Hematopoietic multipotent progenitor cell treated with erythropoietin and hydrocortisone succinate and interleukin-3 and kit ligand, for 4 days (in vitro differentiated cells): ENCODE measurements at regions not wholly inside any gene's neighbourhood (a gene's known extent, or its start where the extent isn't known, plus 50 kb on each side); places are given as distances from the start of the nearest gene placed in this dataset.
A peak's percentile ranks its signal among the peaks of the same experiment; 100 is the strongest.

Experiments used
- DNase-seq: peaks from one replicate; pipeline ENCODE4 v3.0.0-alpha.2; 2015

GRCh38 chr15:31513178-31513577 lies 186.5 kb downstream of the KLF13 start:
- no peak for DNase-seq

GRCh38 chr15:31516440-31516839 lies 189.8 kb downstream of the KLF13 start:
- peak; percentile 95 for DNase-seq

DNA sequence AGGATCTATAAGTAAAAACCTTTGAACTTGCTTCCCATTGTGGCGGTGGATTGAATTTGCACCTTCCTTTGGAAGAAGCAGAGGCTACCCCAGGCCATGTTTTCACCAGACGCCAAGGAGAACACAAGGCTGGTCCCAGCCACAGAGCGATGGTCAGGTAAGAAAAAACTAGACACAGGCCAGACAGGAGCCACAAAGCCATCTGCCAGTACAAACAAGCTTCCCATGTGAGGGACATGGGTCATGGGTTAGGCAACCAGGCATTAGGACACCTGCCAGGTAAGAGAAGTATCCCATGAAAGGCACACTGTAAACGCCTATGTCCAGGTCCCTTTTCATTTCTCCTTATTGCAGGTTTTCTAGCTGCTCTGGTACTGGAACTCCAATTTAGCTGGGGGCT lies 190.2 kb downstream of the KLF13 start:
- DNase-seq: no peak

DNA sequence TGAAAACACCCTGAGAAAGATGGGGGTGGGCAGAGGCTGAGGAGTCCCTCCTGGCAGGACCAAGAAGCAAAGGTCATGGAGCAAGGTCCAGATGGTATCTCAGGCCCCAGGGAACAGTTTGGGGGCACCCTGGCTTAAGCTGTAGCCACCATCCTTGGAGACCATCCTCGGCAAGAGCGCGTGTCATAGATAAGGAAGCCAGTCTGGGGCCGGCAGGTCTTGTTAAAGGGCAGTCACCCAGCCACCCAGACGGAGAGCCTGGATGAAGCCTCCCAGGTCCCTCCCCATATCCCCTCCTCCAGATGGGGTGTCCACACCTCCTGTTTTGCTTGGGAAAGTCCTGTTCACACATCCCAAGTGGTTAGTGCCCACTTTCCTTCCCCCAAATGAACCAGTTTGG lies 191.1 kb downstream of the KLF13 start:
- no peak for DNase-seq

DNA sequence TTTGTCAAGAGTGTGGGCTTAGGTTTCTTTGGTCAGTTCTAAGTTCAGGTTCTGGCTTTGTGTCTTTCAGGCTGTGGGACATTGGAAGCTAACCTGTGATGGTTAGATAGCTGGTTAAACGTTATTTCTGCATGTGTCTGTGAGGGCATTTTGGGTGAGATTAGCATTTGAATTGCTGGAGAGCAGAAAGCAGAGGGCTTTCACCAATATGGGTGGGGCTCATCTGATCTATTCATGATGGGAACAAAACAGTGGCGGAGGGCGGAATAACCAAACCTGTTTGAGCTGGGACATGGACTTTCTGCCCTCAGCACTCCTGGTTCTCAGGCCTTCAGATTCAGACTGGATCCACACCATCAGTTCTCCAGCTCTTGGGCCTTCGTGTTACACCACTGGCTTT lies 195.4 kb downstream of the KLF13 start:
- peak; percentile 64 for DNase-seq

GRCh38 chr15:31523027-31523654 lies 196.5 kb downstream of the KLF13 start:
- no peak for DNase-seq

GRCh38 chr15:31523655-31524049 lies 197.0 kb downstream of the KLF13 start:
- DNase-seq: no peak

DNA sequence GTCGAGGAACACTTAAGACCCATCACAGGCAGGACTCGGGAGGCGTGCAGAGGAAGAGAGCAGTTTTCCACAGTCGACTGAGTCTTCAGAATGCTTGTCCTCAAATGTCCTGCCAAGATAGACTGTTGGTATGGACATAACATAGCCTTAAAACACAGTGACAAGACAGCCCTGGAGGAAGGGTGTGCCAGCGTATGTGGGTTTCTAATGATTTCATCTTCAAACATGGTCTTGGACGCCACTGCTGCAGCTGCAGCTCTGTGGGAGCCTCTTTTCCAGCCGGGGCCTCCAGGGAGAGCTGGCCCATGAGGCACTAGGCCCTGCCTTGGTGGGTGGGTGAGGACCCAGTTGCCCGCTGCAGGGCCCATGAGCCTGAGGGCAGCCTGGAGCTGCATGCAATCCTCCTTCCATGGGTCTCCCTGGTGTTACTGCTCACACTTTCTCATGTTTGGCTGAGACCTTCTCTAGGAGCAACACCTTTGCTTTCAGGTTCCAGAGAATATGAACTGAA lies 198.6 kb downstream of the KLF13 start:
- peak; percentile 9 for DNase-seq

DNA sequence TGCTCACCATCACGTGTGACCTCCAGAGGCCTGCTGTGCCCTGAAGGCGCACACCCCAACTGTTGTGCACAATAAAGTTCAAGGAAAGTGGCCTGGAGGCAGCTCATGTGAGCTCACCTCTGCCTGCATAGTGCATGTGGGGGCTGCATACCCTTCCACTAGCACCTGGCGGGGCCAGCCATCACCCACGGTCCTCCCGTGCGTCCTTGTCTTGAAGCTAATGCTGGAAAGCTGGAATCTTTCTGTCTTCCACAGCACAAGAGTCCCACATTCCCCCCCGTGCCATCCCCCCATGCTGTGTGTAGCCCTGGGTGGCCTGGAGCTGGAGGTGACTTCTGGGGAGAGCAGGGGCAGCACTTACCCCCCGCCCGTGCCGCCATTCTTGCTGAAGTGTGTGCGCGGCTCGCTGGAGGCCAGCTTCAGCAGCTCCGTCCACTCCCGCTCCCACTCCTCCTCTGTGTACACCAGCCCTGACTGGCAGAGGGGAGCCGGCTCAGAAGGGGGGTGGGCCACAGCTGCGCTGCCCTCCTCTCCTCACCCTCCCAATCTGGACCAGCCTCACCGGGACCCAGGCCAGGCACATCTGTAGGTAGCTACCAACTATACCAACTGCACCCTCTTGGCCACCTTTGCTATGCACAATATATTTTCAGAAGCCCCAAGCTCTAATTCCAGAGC lies 199.5 kb downstream of the KLF13 start:
- DNase-seq: no peak

GRCh38 chr15:31526916-31527690 lies 200.5 kb downstream of the KLF13 start:
- DNase-seq: no peak

- no peak for DNase-seq
Observed at GRCh38 chr15:31528846-31529245, 202.2 kb downstream of the KLF13 start.

DNA sequence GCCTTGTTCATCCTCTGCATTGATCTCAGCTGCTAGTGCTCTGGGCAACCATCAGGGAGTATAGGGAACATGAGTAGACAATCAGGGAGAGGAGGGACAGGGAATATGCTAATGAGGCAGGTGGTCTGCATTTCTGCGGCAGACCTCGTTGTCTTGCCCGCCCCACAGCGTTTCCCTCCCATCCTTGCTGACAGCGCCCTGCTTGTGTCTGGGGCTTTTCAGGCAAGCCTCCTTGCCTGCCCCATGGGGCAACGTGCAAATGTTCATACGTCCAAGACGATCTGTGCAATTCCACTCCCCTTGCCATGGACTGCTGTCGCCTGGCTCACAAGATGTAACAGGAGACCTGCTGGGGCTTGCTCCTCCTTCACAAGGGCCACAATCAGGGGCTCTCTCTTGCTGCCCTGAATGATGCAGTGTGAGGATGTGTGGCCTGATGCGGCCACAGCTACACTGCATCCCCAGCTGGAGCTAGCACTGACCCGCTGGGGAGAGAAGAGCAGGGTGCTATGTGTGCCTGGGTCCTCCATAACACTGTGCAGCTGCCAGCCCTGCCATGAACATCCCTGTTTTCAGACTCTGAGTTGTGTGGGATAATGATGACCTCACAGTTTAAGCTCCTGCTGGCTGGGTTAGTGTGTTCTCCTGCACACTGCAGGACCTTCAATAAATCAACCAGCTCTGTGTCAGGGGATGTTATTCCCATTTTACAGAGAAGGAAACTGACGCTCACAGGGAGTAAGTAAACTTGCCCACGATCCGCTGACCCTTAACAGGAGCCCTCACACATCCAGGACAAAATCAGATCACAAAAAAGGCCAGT lies 211.3 kb downstream of the KLF13 start:
- no peak for DNase-seq

DNA sequence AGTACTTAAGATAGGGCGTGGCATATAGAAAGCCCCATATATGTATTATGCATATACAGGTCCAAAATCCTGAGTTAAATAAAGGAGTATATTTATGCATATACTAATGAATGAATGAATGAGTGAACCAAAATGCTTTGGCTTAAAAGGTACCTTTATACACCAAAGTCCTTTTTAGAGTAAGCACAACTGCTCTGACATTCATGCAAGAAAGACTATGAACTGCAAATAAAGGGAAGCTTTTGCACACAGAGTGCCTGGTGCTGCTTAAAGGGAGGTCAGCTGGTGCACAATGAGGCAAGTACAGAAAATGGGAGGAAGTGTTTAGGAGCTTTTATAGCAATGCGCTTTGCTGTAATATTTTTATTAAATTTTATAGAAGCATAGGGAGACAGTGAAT lies 214.0 kb downstream of the KLF13 start:
- no peak for DNase-seq

DNA sequence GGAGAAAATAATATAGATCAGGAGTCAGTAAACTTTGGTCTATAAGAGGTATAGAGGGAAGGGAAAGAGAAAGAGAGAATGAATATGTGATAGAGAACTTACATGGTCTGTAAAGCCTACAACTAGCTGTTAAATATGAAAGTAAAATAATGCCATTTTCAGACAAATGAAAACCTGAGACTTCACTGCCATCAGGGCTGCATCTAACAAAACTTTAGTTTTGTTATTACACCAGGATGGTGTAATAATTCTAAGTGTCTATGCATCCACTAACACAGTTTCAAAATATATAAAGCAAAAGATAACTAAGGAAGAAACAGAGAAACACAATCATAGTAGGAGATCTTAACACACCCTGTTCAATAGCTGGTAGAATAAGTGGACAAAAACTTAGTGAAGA lies 217.7 kb downstream of the KLF13 start:
- no peak for DNase-seq

GRCh38 chr15:31545257-31545656 lies 218.6 kb downstream of the KLF13 start:
- no peak for DNase-seq

- DNase-seq: no peak
Observed at GRCh38 chr15:31550211-31550977, 223.8 kb downstream of the KLF13 start.

GRCh38 chr15:31551323-31551722 lies 224.7 kb downstream of the KLF13 start:
- DNase-seq: no peak

DNA sequence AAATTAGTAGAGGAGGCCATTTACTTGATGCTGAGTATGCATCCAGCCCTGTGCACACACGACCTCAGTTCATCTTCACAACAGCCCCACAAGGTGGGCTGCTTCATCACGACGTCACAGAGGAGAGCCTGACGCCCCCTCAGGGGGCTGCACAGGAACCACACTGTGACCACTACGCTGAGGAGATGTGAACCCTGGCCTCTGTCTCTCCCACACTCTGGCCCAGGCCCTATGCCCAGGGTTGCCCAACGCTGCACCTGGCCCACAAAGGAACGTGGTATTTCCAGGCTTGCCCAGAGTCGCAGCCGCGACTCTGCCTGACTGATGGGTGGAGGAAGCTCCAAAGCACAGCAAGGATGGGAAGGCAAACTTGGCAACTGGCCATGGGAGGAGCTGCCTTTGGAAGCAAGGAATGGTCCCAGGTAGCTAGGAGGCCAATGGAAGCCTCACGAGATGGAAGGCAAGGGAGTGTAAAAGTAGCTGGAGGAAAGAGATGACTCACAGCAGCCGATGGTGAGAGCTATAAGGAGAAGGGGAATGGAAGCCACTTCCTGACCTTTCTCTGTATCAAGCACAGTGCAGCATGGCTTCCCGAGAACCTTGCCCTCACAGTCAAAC lies 226.0 kb downstream of the KLF13 start:
- no peak for DNase-seq

- DNase-seq: no peak
Observed at GRCh38 chr15:31554261-31554660, 227.6 kb downstream of the KLF13 start.

GRCh38 chr15:31555022-31555421 lies 228.4 kb downstream of the KLF13 start:
- DNase-seq: no peak

- no peak for DNase-seq
Observed at GRCh38 chr15:31556494-31557150, 230.0 kb downstream of the KLF13 start.
